Esophagus muscularis mucosa (tissue), 4 donors: ENCODE measurements at regions not wholly inside any gene's neighbourhood (a gene's known extent, or its start where the extent isn't known, plus 50 kb on each side); places are given as distances from the start of the nearest gene placed in this dataset.

ENCODE experiments used
- DNase-seq: peaks from one replicate; pipeline ENCODE4 v3.0.0-alpha.2; 2017; ENCODE audit errors: extremely low spot score
- H3K27ac ChIP-seq, 4 donors: fragments of 200-600 bp; sonication (generic); replicated peaks in 1 of 4; 1 replicate in 3 of 4; 2 replicates in 1 of 4; pipeline ENCODE4 v1.5.1; 2016 to 2019; ENCODE audit warnings: mild to moderate bottlenecking in 1 of 4
- H3K27me3 ChIP-seq, 4 donors: fragments of 200-600 bp; sonication (generic); one replicate each; pipeline versions ENCODE4 v1.5.1 to v1.6.0; 2016 to 2019
- H3K36me3 ChIP-seq, 4 donors: fragments of 200-600 bp; sonication (generic); one replicate each; pipeline ENCODE4 v1.5.1; 2016 to 2019
- H3K4me1 ChIP-seq, 4 donors: fragments of 200-600 bp; sonication (generic); one replicate each; pipeline ENCODE4 v1.5.1; 2016 to 2019
- H3K4me3 ChIP-seq, 4 donors: fragments of 200-600 bp; sonication (generic); 1 replicate in 2 of 4; 2 replicates in 2 of 4; pipeline ENCODE4 v1.5.1; 2016 to 2019; ENCODE audit warnings: mild to moderate bottlenecking in 4 of 4, moderate library complexity in 1 of 4
- H3K9me3 ChIP-seq, 4 donors: fragments of 200-600 bp; sonication (generic); 1 replicate in 3 of 4; 2 replicates in 1 of 4; pipeline ENCODE4 v1.5.1; 2016 to 2019
- CTCF ChIP-seq, 3 experiments: fragments of 200-600 bp in 2 of 3; fragments of 450-650 bp in 1 of 3; sonication (generic) in 2 of 3; IDR thresholded peaks; one replicate each; pipeline ENCODE4 v1.5.1; 2017 to 2019; ENCODE audit warnings: antibody characterized with exemption in 3 of 3, mild to moderate bottlenecking in 2 of 3, moderate library complexity in 1 of 3
- EP300 ChIP-seq: sonication (generic); formaldehyde crosslinking; IDR thresholded peaks from one replicate; pipeline ENCODE4 v1.6.1; 2017; ENCODE audit warnings: antibody characterized with exemption
- POLR2A ChIP-seq: fragments of 450-650 bp; IDR thresholded peaks from one replicate; pipeline ENCODE4 v1.6.1; 2017; ENCODE audit warnings: antibody characterized with exemption, moderate library complexity, mild to moderate bottlenecking, low read depth
- POLR2AphosphoS5 ChIP-seq, 2 donors: sonication (generic); formaldehyde crosslinking; IDR thresholded peaks; one replicate each; pipeline ENCODE4 v1.6.1; 2017; ENCODE audit warnings: antibody characterized with exemption in 2 of 2
- WGBS: methylation state at CpG from one replicate; pipeline ENCODE4 v1.1.5; 2018; 5-methylcytosine and 5-hydroxymethylcytosine counted together
- intact Hi-C: fragments of 100-400 bp; cut with DNase I; formaldehyde crosslinking; loops from one replicate; pipeline ENCODE4 v1.15.1; 2023

GRCh38 chr10:62996516-62996915 is 136.6 kb upstream of the NRBF2 start:
- Histone ChIP-seq H3K9me3 (no peaks in the 10 kb centered on the region), H3K27me3 (no peaks in the 10 kb centered on the region), H3K4me1 (peaks cover 0 to 16% (median 12%) of the 10 kb centered on the region in 4 donors), H3K27ac (no peak overlapping the region), H3K4me3 (no peak overlapping the region), H3K36me3 (no peaks in the 10 kb centered on the region)
- 29% methylated on average over 1 of the region's 1 CpG for WGBS
- TF ChIP-seq EP300 (no peak), POLR2A (no peak), POLR2AphosphoS5 (IDR thresholded peaks at IDR 0.05) (no peak), CTCF (IDR thresholded peaks at IDR 0.05) (no peak)
- no peak for DNase-seq
- intact Hi-C loops: no loop called here

- Histone ChIP-seq H3K27ac (no peak overlapping the region), H3K27me3 (no peaks in the 10 kb centered on the region), H3K4me1 (peaks cover 0 to 16% (median 12%) of the 10 kb centered on the region in 4 donors), H3K36me3 (no peaks in the 10 kb centered on the region), H3K9me3 (no peaks in the 10 kb centered on the region), H3K4me3 (no peak overlapping the region)
- intact Hi-C loops: no loop called here
- no peak for DNase-seq
- TF ChIP-seq POLR2A (no peak), POLR2AphosphoS5 (IDR thresholded peaks at IDR 0.05) (no peak), EP300 (no peak), CTCF (IDR thresholded peaks at IDR 0.05) (no peak)
These were observed 140.0 kb upstream of the NRBF2 start for GRCh38 chr10:62993121-62993520.

GRCh38 chr10:62992145-62992721 is 140.9 kb upstream of the NRBF2 start:
- intact Hi-C loops: no loop called here
- no peak for DNase-seq
- no peaks in the 10 kb centered on the region for H3K36me3 ChIP-seq
- no peaks in the 10 kb centered on the region for H3K27me3 ChIP-seq
- H3K9me3 ChIP-seq: no peaks in the 10 kb centered on the region
- no peak overlapping the region for H3K4me3 ChIP-seq
- TF ChIP-seq POLR2A: no peak
- no peak for TF ChIP-seq POLR2AphosphoS5 (IDR thresholded peaks at IDR 0.05)
- no peak for TF ChIP-seq EP300
- no peak for TF ChIP-seq CTCF (IDR thresholded peaks at IDR 0.05)
- H3K27ac ChIP-seq: no peak overlapping the region
- WGBS: 71% methylated on average over 9 of the region's 9 CpGs
- peaks cover 0 to 9% (median 8%) of the 10 kb centered on the region in 4 donors for H3K4me1 ChIP-seq

GRCh38 chr10:62990126-62990525 is 143.0 kb upstream of the NRBF2 start:
- Histone ChIP-seq H3K4me3 (no peak overlapping the region), H3K27ac (no peak overlapping the region), H3K36me3 (no peaks in the 10 kb centered on the region), H3K4me1 (no peaks in the 10 kb centered on the region), H3K9me3 (no peaks in the 10 kb centered on the region), H3K27me3 (no peaks in the 10 kb centered on the region)
- intact Hi-C loops: no loop called here
- no peak for DNase-seq
- 85% methylated on average over 1 of the region's 1 CpG for WGBS
- TF ChIP-seq POLR2A (no peak), CTCF (IDR thresholded peaks at IDR 0.05) (no peak), POLR2AphosphoS5 (IDR thresholded peaks at IDR 0.05) (no peak), EP300 (no peak)
